Trophoblast cell (in vitro differentiated cells and primary cell): ENCODE measurements at regions not wholly inside any gene's neighbourhood (a gene's known extent, or its start where the extent isn't known, plus 50 kb on each side); places are given as distances from the start of the nearest gene placed in this dataset.
"Not testable (repeated sequence)": the region's sequence is repeated elsewhere in the genome, so short reads cannot be mapped to it uniquely, and the experiment has no call there.

Source experiments
- DNase-seq, 2 donors: peaks; one replicate each; pipeline ENCODE4 v3.0.0-alpha.2; 2016
- H2AFZ ChIP-seq: 2 replicates; pipeline ENCODE4 v1.6.1; 2013; ENCODE audit warnings: low read length, moderate library complexity, mild to moderate bottlenecking; ENCODE audit not compliant: insufficient read depth, poor library complexity
- H2AK5ac ChIP-seq: 2 replicates; pipeline ENCODE4 v1.6.1; 2013; ENCODE audit warnings: mild to moderate bottlenecking, low read length
- H2BK120ac ChIP-seq: 2 replicates; pipeline ENCODE4 v1.6.1; 2013; ENCODE audit warnings: low read length, mild to moderate bottlenecking, moderate library complexity; ENCODE audit not compliant: insufficient read depth, poor library complexity
- H2BK12ac ChIP-seq: 2 replicates; pipeline ENCODE4 v1.6.1; 2013; ENCODE audit warnings: mild to moderate bottlenecking, low read length, moderate library complexity
- H2BK5ac ChIP-seq: 2 replicates; pipeline ENCODE4 v1.6.1; 2013; ENCODE audit warnings: low read length, low read depth, moderate library complexity, mild to moderate bottlenecking; ENCODE audit not compliant: poor library complexity
- H3K14ac ChIP-seq: 2 replicates; pipeline ENCODE4 v1.6.1; 2013; ENCODE audit warnings: mild to moderate bottlenecking, low read length
- H3K18ac ChIP-seq: 2 replicates; pipeline ENCODE4 v1.6.1; 2013; ENCODE audit warnings: mild to moderate bottlenecking, low read length
- H3K23ac ChIP-seq: 2 replicates; pipeline ENCODE4 v1.6.1; 2013; ENCODE audit warnings: low read length
- H3K27ac ChIP-seq: 2 replicates; pipeline ENCODE4 v1.5.1; 2013; ENCODE audit warnings: low read depth, mild to moderate bottlenecking, inconsistent platforms, low read length, moderate library complexity
- H3K27me3 ChIP-seq: 2 replicates; pipeline ENCODE4 v1.6.1; 2013; ENCODE audit warnings: inconsistent platforms, mild to moderate bottlenecking, low read length, moderate library complexity; ENCODE audit not compliant: insufficient read depth
- H3K36me3 ChIP-seq, 2 experiments: 1 replicate in 1 of 2; 2 replicates in 1 of 2; pipeline ENCODE4 v1.6.1; 2013; ENCODE audit warnings: low read length in 2 of 2, mild to moderate bottlenecking in 2 of 2, moderate library complexity in 1 of 2; ENCODE audit not compliant: insufficient read depth in 2 of 2, control insufficient read depth in 1 of 2
- H3K4ac ChIP-seq: 2 replicates; pipeline ENCODE4 v1.6.1; 2013; ENCODE audit warnings: low read depth, mild to moderate bottlenecking, low read length, moderate library complexity
- H3K4me1 ChIP-seq, 2 experiments: 1 replicate in 1 of 2; 2 replicates in 1 of 2; pipeline ENCODE4 v1.6.1; 2013; ENCODE audit warnings: low read length in 2 of 2, mild to moderate bottlenecking in 2 of 2, moderate library complexity in 1 of 2; ENCODE audit not compliant: insufficient read depth in 2 of 2, control insufficient read depth in 1 of 2
- H3K4me2 ChIP-seq: 2 replicates; pipeline ENCODE4 v1.6.1; 2013; ENCODE audit warnings: inconsistent platforms, mild to moderate bottlenecking, low read length, moderate library complexity
- H3K4me3 ChIP-seq: 2 replicates; pipeline ENCODE4 v1.5.1; 2013; ENCODE audit warnings: mild to moderate bottlenecking, low read depth, low read length, inconsistent platforms
- H3K79me1 ChIP-seq: one replicate; pipeline ENCODE4 v1.6.1; 2013; ENCODE audit warnings: low read length
- H3K79me2 ChIP-seq: 2 replicates; pipeline ENCODE4 v1.6.1; 2013; ENCODE audit warnings: low read length, mild to moderate bottlenecking; ENCODE audit not compliant: control insufficient read depth, insufficient read depth, poor library complexity
- H3K9ac ChIP-seq: 2 replicates; pipeline ENCODE4 v1.6.1; 2013; ENCODE audit warnings: mild to moderate bottlenecking, low read length
- H3K9me3 ChIP-seq: 2 replicates; pipeline ENCODE4 v1.6.1; 2013; ENCODE audit warnings: low read depth, mild to moderate bottlenecking, control low read depth, inconsistent platforms, low read length; ENCODE audit not compliant: insufficient read depth
- H4K12ac ChIP-seq: 2 replicates; pipeline ENCODE4 v1.6.1; 2013; ENCODE audit warnings: low read depth, mild to moderate bottlenecking, low read length, moderate library complexity
- H4K8ac ChIP-seq: 2 replicates; pipeline ENCODE4 v1.6.1; 2013; ENCODE audit warnings: low read depth, mild to moderate bottlenecking, low read length, moderate library complexity
- H4K91ac ChIP-seq: one replicate; pipeline ENCODE4 v1.6.1; 2013; ENCODE audit warnings: low read depth, mild to moderate bottlenecking, low read length, moderate library complexity
- WGBS: extraction: QIAGEN DNeasy Blood & Tissue Kit; methylation state at CpG from one replicate; pipeline ENCODE4 v1.1.7; 2013; ENCODE audit warnings: missing lambda C conversion rate; ENCODE audit not compliant: insufficient read length, insufficient coverage; ENCODE audit errors: extremely low coverage; 5-methylcytosine and 5-hydroxymethylcytosine counted together

DNA sequence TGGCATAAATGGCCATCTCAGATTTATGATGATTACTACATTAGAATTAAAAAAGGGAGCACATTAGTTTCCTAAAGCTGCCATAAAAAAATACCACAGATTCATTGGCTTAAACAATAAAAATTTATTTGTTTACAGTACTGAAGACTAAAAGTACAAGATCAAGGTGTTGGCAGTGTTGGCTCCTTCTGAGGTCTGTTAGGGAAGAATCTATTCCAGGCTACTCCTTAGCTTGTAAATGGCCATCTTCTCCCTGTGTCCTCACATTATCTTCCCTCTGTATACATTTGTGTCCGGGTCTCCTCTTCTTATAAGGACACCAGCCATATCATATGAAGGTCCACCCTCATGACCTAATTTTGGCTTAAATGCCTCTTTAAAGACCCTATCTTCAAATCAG lies 341.0 kb downstream of the SLC7A11 start:
- Histone ChIP-seq H3K18ac (no peak overlapping the region), H3K79me1 (no peaks in the 10 kb centered on the region), H3K79me2 (no peaks in the 10 kb centered on the region), H2BK12ac (no peak overlapping the region), H3K4ac (no peak overlapping the region), H4K12ac (no peak overlapping the region), H3K23ac (no peak overlapping the region), H2BK120ac (no peak overlapping the region), H3K27me3 (no peaks in the 10 kb centered on the region), H3K4me3 (no peak overlapping the region), H4K91ac (no peak overlapping the region), H3K14ac (no peak overlapping the region), H3K27ac (no peak overlapping the region), H2AFZ (no peak overlapping the region), H2AK5ac (no peak overlapping the region), H4K8ac (no peak overlapping the region), H3K4me1 (peaks cover 0 to under 1% of the 10 kb centered on the region in 2 experiments), H3K4me2 (no peak overlapping the region), H3K36me3 (no peaks in the 10 kb centered on the region), H3K9ac (no peak overlapping the region), H2BK5ac (no peak overlapping the region), H3K9me3 (no peaks in the 10 kb centered on the region)
- WGBS, result no CpG with 5 or more reads among the region's 1 CpG
- DNase-seq, result no peak

DNA sequence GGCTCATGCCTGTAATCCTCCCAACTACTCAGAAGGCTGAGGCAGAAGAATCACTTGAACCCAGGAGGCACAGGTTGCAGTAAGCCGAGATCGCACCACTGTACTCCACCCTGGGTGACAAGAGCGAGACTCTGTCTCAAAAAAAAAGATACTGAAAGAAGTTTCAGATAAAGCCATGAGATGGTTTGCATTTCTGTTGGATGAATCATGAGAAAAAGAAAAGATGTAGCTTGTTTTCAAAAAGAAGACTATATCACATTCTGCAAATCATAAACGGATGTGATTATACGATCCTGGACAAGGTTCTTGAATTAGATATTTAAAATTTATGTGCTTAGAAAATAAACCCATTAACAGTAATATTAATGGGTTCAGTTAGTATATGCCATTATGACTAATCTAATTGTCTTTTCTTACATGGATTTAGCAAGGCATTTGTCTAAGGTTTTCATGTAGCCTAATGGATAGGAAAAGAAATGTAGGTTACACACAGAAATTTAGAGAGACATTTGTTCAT lies 345.9 kb downstream of the SLC7A11 start:
- Histone ChIP-seq H2BK120ac (no peak overlapping the region), H2AFZ (no peak overlapping the region), H3K79me1 (no peaks in the 10 kb centered on the region), H3K18ac (no peak overlapping the region), H4K8ac (no peak overlapping the region), H3K4me1 (peaks cover 0 to 1% of the 10 kb centered on the region in 2 experiments), H3K4me3 (no peak overlapping the region), H3K79me2 (no peaks in the 10 kb centered on the region), H3K4me2 (no peak overlapping the region), H4K12ac (no peak overlapping the region), H2BK5ac (no peak overlapping the region), H3K23ac (no peak overlapping the region), H3K27ac (no peak overlapping the region), H3K4ac (no peak overlapping the region), H4K91ac (no peak overlapping the region), H2BK12ac (no peak overlapping the region), H3K14ac (no peak overlapping the region), H2AK5ac (no peak overlapping the region), H3K36me3 (no peaks in the 10 kb centered on the region), H3K9ac (no peak overlapping the region), H3K27me3 (no peaks in the 10 kb centered on the region), H3K9me3 (no peaks in the 10 kb centered on the region)
- WGBS, result no CpG with 5 or more reads among the region's 5 CpGs
- peak in 1 of 2 donors; percentile 63 for DNase-seq

DNA sequence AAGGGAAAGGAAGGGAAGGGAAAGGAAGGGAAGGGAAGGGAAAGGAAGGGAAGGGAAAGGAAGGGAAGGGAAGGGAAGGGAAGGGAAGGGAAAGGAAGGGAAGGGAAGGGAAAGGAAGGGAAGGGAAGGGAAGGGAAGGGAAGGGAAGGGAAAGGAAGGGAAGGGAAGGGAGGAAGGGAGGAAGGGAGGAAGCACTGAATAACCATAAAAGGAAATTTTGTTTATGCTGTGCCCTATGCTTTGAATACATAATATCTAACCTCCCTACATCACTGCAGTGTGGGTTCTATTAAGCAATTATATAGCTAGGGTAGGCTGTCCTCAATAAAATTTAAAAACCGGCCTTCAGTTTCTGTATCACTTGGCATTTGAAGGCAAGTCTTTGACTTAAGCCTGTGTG lies 346.6 kb downstream of the SLC7A11 start:
- not testable (repeated sequence) for H3K14ac ChIP-seq, H3K4me2 ChIP-seq, H3K27ac ChIP-seq, H3K4ac ChIP-seq, H3K79me2 ChIP-seq, H3K4me1 ChIP-seq, H3K79me1 ChIP-seq, H4K8ac ChIP-seq, H3K18ac ChIP-seq, DNase-seq, H3K9me3 ChIP-seq, H2BK5ac ChIP-seq, H2BK12ac ChIP-seq, H2AK5ac ChIP-seq, H2BK120ac ChIP-seq, H3K27me3 ChIP-seq, H3K36me3 ChIP-seq, H2AFZ ChIP-seq, H3K9ac ChIP-seq, H4K12ac ChIP-seq, H3K23ac ChIP-seq, H4K91ac ChIP-seq, H3K4me3 ChIP-seq
- no CpG with 5 or more reads among the region's 1 CpG for WGBS

DNA sequence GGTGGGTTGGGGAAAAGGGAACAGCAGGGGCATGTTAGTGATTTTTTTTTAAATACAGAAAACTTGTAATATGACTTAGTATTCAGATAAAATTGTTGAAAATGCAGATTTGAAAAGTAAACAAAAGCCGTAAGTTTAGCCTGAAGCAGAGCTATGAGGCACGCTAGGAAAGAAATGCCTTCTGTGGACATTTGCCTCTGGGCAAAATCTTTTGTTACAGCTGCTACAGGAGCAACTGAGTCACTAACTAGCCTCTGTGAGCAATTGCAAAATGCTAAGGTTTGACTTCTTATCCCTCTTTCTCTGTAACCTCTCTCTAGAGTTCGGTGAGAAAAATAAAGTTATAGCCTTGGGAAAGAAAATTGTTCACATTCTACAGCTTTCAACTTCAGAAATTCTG lies 350.0 kb downstream of the SLC7A11 start:
- peak; percentile 93 to 99 for DNase-seq
- no peaks in the 10 kb centered on the region for H3K9me3 ChIP-seq
- no peak overlapping the region for H3K4me3 ChIP-seq
- no peak overlapping the region for H3K4ac ChIP-seq
- no peak overlapping the region for H4K12ac ChIP-seq
- peaks cover 0 to 1% of the 10 kb centered on the region in 2 experiments for H3K4me1 ChIP-seq
- no peak overlapping the region for H2BK5ac ChIP-seq
- no peak overlapping the region for H3K4me2 ChIP-seq
- H3K27me3 ChIP-seq, result no peaks in the 10 kb centered on the region
- no peak overlapping the region for H3K23ac ChIP-seq
- WGBS, result no CpG with 5 or more reads among the region's 3 CpGs
- no peak overlapping the region for H3K18ac ChIP-seq
- H3K79me1 ChIP-seq, result no peaks in the 10 kb centered on the region
- no peak overlapping the region for H2BK120ac ChIP-seq
- H3K36me3 ChIP-seq, result no peaks in the 10 kb centered on the region
- H3K79me2 ChIP-seq, result no peaks in the 10 kb centered on the region
- no peak overlapping the region for H4K8ac ChIP-seq
- H3K9ac ChIP-seq, result no peak overlapping the region
- no peak overlapping the region for H2AFZ ChIP-seq
- no peak overlapping the region for H3K27ac ChIP-seq
- no peak overlapping the region for H4K91ac ChIP-seq
- no peak overlapping the region for H2AK5ac ChIP-seq
- H2BK12ac ChIP-seq, result no peak overlapping the region
- no peak overlapping the region for H3K14ac ChIP-seq
